Right lobe of liver (tissue), 4 donors: ENCODE measurements at regions not wholly inside any gene's neighbourhood (a gene's known extent, or its start where the extent isn't known, plus 50 kb on each side); places are given as distances from the start of the nearest gene placed in this dataset.

ENCODE experiments used
- CTCF ChIP-seq, 4 donors: fragments of 200-600 bp in 3 of 4; fragments of 450-650 bp in 1 of 4; IDR thresholded peaks; one replicate each; pipeline versions ENCODE4 v1.5.1 to v1.8.0; 2016 to 2022; ENCODE audit warnings: antibody characterized with exemption in 4 of 4, mild to moderate bottlenecking in 2 of 4
- POLR2A ChIP-seq: fragments of 450-650 bp; IDR thresholded peaks from one replicate; pipeline ENCODE4 v1.6.1; 2017; ENCODE audit warnings: antibody characterized with exemption, mild to moderate bottlenecking
- donor health status: DM: no; HTN: no; CAD: no.
- donor health status: DM: no; HTN: no; CAD: no.
- donor health status: DM: no; HTN: yes; CAD: no.

DNA sequence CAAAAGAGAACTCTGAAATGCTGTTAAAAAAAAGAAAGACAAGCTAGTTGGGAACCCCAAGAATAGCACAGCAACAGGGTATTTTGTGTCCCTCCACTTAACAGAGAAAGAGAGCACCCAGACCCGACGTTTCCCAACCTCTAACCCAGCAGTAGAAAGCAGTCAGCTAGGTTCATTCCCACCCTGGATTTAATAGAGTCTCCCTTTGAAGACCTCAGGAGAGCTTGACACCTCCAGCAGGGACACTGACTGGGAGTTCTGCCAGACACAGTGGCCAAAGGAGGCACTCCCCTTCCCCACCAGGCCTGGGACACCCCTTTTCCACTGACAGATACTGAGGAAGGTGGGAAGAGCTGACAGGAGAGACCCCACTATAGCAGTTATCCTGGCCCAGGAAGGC is 337.5 kb upstream of the MSX2 start:
- TF ChIP-seq POLR2A = no peak
- TF ChIP-seq CTCF (IDR thresholded peaks at IDR 0.05) = no peak
